ENCODE measurements at regions not wholly inside any gene's neighbourhood (a gene's known extent, or its start where the extent isn't known, plus 50 kb on each side); places are given as distances from the start of the nearest gene placed in this dataset.

GRCh38 chr2:176891857-176892256 lies 320.7 kb upstream of the HNRNPA3 start:
- no TSS peak for BruUV-seq (replicated peaks)
- Histone ChIP-seq H3K79me2 (ENCODE audit: insufficient read depth, low read depth, low read length) (no peaks in the 10 kb centered on the region), H3K9me2 (ENCODE audit: insufficient read depth, low read length) (no peaks in the 10 kb centered on the region), H3K9me3 (ENCODE audit: low read length) (no peaks in the 10 kb centered on the region), H3K4me1 (ENCODE audit: insufficient read depth, low read length, poor library complexity, severe bottlenecking) (no peaks in the 10 kb centered on the region), H2AFZ (ENCODE audit: low read length) (no peak overlapping the region), H3K4me2 (ENCODE audit: low read length) (no peak overlapping the region), H3K27ac (ENCODE audit: low read depth, low read length, poor library complexity, severe bottlenecking) (no peak overlapping the region), H3K36me3 (ENCODE audit: insufficient read depth, low read length) (no peaks in the 10 kb centered on the region), H3K4me3 (ENCODE audit: low read depth, low read length, poor library complexity, severe bottlenecking) (no peak overlapping the region), H4K20me1 (ENCODE audit: insufficient read depth, low read length) (no peaks in the 10 kb centered on the region)
- TF ChIP-seq, protein P1, sequence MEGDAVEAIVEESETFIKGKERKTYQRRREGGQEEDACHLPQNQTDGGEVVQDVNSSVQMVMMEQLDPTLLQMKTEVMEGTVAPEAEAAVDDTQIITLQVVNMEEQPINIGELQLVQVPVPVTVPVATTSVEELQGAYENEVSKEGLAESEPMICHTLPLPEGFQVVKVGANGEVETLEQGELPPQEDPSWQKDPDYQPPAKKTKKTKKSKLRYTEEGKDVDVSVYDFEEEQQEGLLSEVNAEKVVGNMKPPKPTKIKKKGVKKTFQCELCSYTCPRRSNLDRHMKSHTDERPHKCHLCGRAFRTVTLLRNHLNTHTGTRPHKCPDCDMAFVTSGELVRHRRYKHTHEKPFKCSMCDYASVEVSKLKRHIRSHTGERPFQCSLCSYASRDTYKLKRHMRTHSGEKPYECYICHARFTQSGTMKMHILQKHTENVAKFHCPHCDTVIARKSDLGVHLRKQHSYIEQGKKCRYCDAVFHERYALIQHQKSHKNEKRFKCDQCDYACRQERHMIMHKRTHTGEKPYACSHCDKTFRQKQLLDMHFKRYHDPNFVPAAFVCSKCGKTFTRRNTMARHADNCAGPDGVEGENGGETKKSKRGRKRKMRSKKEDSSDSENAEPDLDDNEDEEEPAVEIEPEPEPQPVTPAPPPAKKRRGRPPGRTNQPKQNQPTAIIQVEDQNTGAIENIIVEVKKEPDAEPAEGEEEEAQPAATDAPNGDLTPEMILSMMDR (conservative IDR thresholded peaks at IDR 0.05; ENCODE audit: low read length), result no peak
- TF ChIP-seq EZH2phosphoT487 (IDR thresholded peaks at IDR 0.05; ENCODE audit: borderline replicate concordance, low read depth, low read length), result no peak
- intact Hi-C loops (cut with micrococcal nuclease; ENCODE audit: unreplicated experiment), result no loop called here
- CTCF ChIA-PET (ENCODE audit: unreplicated experiment), result no interaction called here
- POLR2A ChIA-PET, result no interaction called here
- DNase-seq (ENCODE audit: low spot score), result no peak

DNA sequence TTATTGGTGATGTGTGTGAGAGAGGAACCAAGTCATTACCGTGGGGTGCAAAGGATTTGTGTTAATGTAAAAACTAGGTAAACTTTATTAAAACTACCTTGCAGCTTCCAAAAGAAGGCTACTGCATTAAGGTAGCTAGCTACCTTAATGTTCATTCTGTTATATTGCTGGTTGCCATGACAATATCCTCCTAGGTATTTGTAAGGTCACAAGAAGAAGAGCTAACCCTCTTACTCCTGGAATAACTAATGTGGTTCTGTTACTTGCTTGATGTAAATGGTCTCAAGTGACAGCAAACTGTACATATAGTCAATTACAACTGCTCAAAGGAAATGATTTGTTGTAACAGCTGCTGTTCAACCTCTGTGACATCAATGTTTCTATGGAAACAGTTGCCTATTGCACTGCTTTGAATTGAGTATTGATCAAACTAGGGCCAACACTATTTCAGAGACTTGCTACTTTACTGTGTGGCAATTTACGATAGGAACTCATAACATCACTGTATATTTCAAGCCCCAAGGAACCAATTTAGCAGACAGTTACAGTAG lies 319.8 kb upstream of the HNRNPA3 start:
- TF ChIP-seq, protein P1 (conservative IDR thresholded peaks at IDR 0.05; ENCODE audit: low read length), result no peak
- no peak for TF ChIP-seq EZH2phosphoT487 (IDR thresholded peaks at IDR 0.05; ENCODE audit: borderline replicate concordance, low read depth, low read length)

DNA sequence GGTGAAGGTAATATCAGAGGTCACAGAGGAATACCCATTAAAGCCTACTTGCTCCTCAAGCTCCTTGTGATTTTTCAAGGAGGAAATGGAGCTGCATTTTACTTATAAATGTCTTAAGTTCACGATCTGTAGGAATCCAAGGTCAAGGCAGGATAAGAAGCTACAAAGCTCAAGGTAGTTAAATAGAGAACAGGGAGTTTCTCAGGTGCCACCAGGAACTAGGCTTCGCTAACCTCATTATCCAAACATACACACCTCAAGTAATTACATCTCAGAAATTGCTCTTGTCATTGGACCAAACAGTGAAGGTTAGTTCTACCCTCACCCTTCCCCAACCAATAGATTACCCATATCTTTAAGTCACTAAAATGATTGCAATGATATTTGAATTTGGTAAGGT lies 317.4 kb upstream of the HNRNPA3 start:
- H2AFZ ChIP-seq (ENCODE audit: low read length), result no peak overlapping the region
- no peaks in the 10 kb centered on the region for H3K79me2 ChIP-seq (ENCODE audit: insufficient read depth, low read depth, low read length)
- no TSS peak for BruUV-seq (replicated peaks)
- H3K4me2 ChIP-seq (ENCODE audit: low read length), result no peak overlapping the region
- no peak overlapping the region for H3K4me3 ChIP-seq (ENCODE audit: low read depth, low read length, poor library complexity, severe bottlenecking)
- no peak for DNase-seq (ENCODE audit: low spot score)
- H3K9me3 ChIP-seq (ENCODE audit: low read length), result no peaks in the 10 kb centered on the region
- H3K27ac ChIP-seq (ENCODE audit: low read depth, low read length, poor library complexity, severe bottlenecking), result no peak overlapping the region
- no peaks in the 10 kb centered on the region for H3K9me2 ChIP-seq (ENCODE audit: insufficient read depth, low read length)
- TF ChIP-seq, protein P1 (conservative IDR thresholded peaks at IDR 0.05; ENCODE audit: low read length), result no peak
- no peak for TF ChIP-seq EZH2phosphoT487 (IDR thresholded peaks at IDR 0.05; ENCODE audit: borderline replicate concordance, low read depth, low read length)
- no peaks in the 10 kb centered on the region for H3K4me1 ChIP-seq (ENCODE audit: insufficient read depth, low read length, poor library complexity, severe bottlenecking)
- H3K36me3 ChIP-seq (ENCODE audit: insufficient read depth, low read length), result no peaks in the 10 kb centered on the region
- ChIA-PET POLR2A (no interaction called here), CTCF (ENCODE audit: unreplicated experiment) (no interaction called here)
- intact Hi-C loops (cut with micrococcal nuclease; ENCODE audit: unreplicated experiment), result no loop called here
- no peaks in the 10 kb centered on the region for H4K20me1 ChIP-seq (ENCODE audit: insufficient read depth, low read length)

More for the DNA sequence above, 319.8 kb upstream of the HNRNPA3 start:
- POLR2A ChIA-PET, result interaction anchor here (0.7 kb wide), 2 partner anchors 161 to 1317 kb away, joined by 3 to 4 read pairs; no protein-coding TSS in a partner anchor
- no peaks in the 10 kb centered on the region for H3K36me3 ChIP-seq (ENCODE audit: insufficient read depth, low read length)
- no TSS peak for BruUV-seq (replicated peaks)
- H3K4me2 ChIP-seq (ENCODE audit: low read length), result no peak overlapping the region
- no peak overlapping the region for H3K27ac ChIP-seq (ENCODE audit: low read depth, low read length, poor library complexity, severe bottlenecking)
- H2AFZ ChIP-seq (ENCODE audit: low read length), result no peak overlapping the region
- H3K79me2 ChIP-seq (ENCODE audit: insufficient read depth, low read depth, low read length), result no peaks in the 10 kb centered on the region
- no peaks in the 10 kb centered on the region for H3K9me2 ChIP-seq (ENCODE audit: insufficient read depth, low read length)
- H4K20me1 ChIP-seq (ENCODE audit: insufficient read depth, low read length), result no peaks in the 10 kb centered on the region
- H3K4me3 ChIP-seq (ENCODE audit: low read depth, low read length, poor library complexity, severe bottlenecking), result no peak overlapping the region
- H3K9me3 ChIP-seq (ENCODE audit: low read length), result no peaks in the 10 kb centered on the region
- DNase-seq (ENCODE audit: low spot score), result no peak
- intact Hi-C loops (cut with micrococcal nuclease; ENCODE audit: unreplicated experiment), result no loop called here
- no peaks in the 10 kb centered on the region for H3K4me1 ChIP-seq (ENCODE audit: insufficient read depth, low read length, poor library complexity, severe bottlenecking)
- CTCF ChIA-PET (ENCODE audit: unreplicated experiment), result no interaction called here
